Natural killer cell (primary cell): ENCODE measurements at regions not wholly inside any gene's neighbourhood (a gene's known extent, or its start where the extent isn't known, plus 50 kb on each side); places are given as distances from the start of the nearest gene placed in this dataset.

Experiments
- ATAC-seq, 3 donors: fragments of 150-1000 bp in 2 of 3; fragments of 200-7000 bp in 1 of 3; cut with Tn5 transposase; 1 replicate in 1 of 3; 2 replicates in 2 of 3; pipeline ENCODE4 v1.10.0; 2021; ENCODE audit warnings: mild to moderate bottlenecking in 2 of 3, moderate library complexity in 2 of 3
- DNase-seq, 2 donors: peaks; one replicate each; pipeline versions ENCODE4 v3.0.0 to v3.0.0-alpha.2; 2013 to 2021; ENCODE audit warnings: mixed read lengths in 1 of 2
- H3K27ac ChIP-seq: one replicate; pipeline ENCODE4 v1.5.1; 2013; ENCODE audit warnings: mild to moderate bottlenecking, low read length
- H3K27me3 ChIP-seq: one replicate; pipeline ENCODE4 v1.6.1; 2013; ENCODE audit warnings: low read length; ENCODE audit not compliant: control insufficient read depth, insufficient read depth
- H3K36me3 ChIP-seq: one replicate; pipeline ENCODE4 v1.6.1; 2013; ENCODE audit warnings: low read length; ENCODE audit not compliant: control insufficient read depth, insufficient read depth
- H3K4me1 ChIP-seq: one replicate; pipeline ENCODE4 v1.6.1; 2013; ENCODE audit warnings: low read length; ENCODE audit not compliant: control insufficient read depth, insufficient read depth
- H3K4me3 ChIP-seq: one replicate; pipeline ENCODE4 v1.5.1; 2013; ENCODE audit warnings: low read length
- H3K9me3 ChIP-seq: one replicate; pipeline ENCODE4 v1.6.1; 2013; ENCODE audit warnings: low read length; ENCODE audit not compliant: control insufficient read depth, insufficient read depth
- H3K27ac Mint-ChIP-seq, 2 donors: one replicate each; pipeline ENCODE4 v1.8.0; 2022; ENCODE audit warnings: mild to moderate bottlenecking in 2 of 2, mixed read lengths in 2 of 2, moderate library complexity in 1 of 2
- H3K27me3 Mint-ChIP-seq, 2 donors: one replicate each; pipeline ENCODE4 v1.8.0; 2022; ENCODE audit warnings: low read depth in 2 of 2, mixed read lengths in 2 of 2
- H3K36me3 Mint-ChIP-seq: one replicate; pipeline ENCODE4 v1.8.0; 2022; ENCODE audit warnings: mixed read lengths
- H3K4me1 Mint-ChIP-seq, 2 donors: one replicate each; pipeline ENCODE4 v1.8.0; 2022; ENCODE audit warnings: mixed read lengths in 2 of 2
- H3K4me3 Mint-ChIP-seq: one replicate; pipeline ENCODE4 v1.8.0; 2022; ENCODE audit warnings: mild to moderate bottlenecking, moderate library complexity, mixed read lengths
- H3K9me3 Mint-ChIP-seq, 2 donors: one replicate each; pipeline ENCODE4 v1.8.0; 2022; ENCODE audit warnings: mixed read lengths in 2 of 2
- WGBS: methylation state at CpG from one replicate; pipeline ENCODE4 v1.1.7; 2013; ENCODE audit warnings: missing lambda C conversion rate; ENCODE audit not compliant: insufficient coverage; 5-methylcytosine and 5-hydroxymethylcytosine counted together
- intact Hi-C: fragments of 100-400 bp; cut with micrococcal nuclease; formaldehyde crosslinking; loops from one replicate; pipeline ENCODE4 v1.14.2; 2022
- TF ChIP-seq, protein P1 (sequence below): fragments of 200-600 bp; IDR thresholded peaks from one replicate; pipeline ENCODE4 v1.8.0; 2022; ENCODE audit warnings: antibody characterized with exemption

DNA sequence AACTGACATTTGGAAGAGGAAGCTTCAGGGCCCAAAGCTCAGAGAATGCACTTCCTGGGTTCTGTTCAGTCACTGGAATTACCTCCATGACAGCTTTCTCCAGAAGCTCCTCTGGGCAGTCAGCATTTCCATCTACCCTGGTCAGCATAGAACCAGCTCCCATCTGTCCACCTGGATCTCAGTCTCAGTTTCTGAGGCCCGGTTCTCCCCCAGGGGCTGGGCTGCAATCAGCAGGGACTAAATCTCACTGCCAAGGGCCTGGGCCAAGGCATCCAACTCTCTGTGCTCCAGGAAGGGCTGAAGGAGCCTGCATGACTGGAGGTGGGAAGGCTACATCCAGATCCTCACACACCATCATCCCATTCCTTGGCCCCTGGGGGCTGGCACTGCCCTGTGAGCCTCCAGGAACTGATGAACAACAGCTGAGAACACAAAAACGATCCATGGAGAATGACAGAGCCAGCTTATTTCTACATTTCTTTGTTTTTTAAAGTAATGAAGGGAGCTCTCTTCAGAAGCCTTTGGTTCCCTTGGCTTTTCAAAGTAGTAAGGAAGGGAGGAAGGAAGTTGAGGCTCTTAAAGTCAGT lies 66.3 kb upstream of the MRTFB start:
- peaks cover 7% of the 10 kb centered on the region for H3K4me1 ChIP-seq
- intact Hi-C loops = no loop called here
- H3K4me1 Mint-ChIP-seq = peaks cover 0 to 5% of the 10 kb centered on the region in 2 donors
- 64% methylated on average over 2 of the region's 2 CpGs for WGBS
- H3K36me3 Mint-ChIP-seq = no peaks in the 10 kb centered on the region
- peaks cover 21 to 44% of the 10 kb centered on the region in 2 donors for H3K27me3 Mint-ChIP-seq
- no peaks in the 10 kb centered on the region for H3K36me3 ChIP-seq
- H3K27ac Mint-ChIP-seq = no peak overlapping the region
- no peak for ATAC-seq
- H3K27ac ChIP-seq = no peak overlapping the region
- TF ChIP-seq, protein P1, sequence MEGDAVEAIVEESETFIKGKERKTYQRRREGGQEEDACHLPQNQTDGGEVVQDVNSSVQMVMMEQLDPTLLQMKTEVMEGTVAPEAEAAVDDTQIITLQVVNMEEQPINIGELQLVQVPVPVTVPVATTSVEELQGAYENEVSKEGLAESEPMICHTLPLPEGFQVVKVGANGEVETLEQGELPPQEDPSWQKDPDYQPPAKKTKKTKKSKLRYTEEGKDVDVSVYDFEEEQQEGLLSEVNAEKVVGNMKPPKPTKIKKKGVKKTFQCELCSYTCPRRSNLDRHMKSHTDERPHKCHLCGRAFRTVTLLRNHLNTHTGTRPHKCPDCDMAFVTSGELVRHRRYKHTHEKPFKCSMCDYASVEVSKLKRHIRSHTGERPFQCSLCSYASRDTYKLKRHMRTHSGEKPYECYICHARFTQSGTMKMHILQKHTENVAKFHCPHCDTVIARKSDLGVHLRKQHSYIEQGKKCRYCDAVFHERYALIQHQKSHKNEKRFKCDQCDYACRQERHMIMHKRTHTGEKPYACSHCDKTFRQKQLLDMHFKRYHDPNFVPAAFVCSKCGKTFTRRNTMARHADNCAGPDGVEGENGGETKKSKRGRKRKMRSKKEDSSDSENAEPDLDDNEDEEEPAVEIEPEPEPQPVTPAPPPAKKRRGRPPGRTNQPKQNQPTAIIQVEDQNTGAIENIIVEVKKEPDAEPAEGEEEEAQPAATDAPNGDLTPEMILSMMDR = no peak
- H3K4me3 ChIP-seq = no peak overlapping the region
- no peak overlapping the region for H3K4me3 Mint-ChIP-seq
- H3K9me3 ChIP-seq = no peaks in the 10 kb centered on the region
- no peaks in the 10 kb centered on the region for H3K9me3 Mint-ChIP-seq
- DNase-seq = no peak
- no peaks in the 10 kb centered on the region for H3K27me3 ChIP-seq

DNA sequence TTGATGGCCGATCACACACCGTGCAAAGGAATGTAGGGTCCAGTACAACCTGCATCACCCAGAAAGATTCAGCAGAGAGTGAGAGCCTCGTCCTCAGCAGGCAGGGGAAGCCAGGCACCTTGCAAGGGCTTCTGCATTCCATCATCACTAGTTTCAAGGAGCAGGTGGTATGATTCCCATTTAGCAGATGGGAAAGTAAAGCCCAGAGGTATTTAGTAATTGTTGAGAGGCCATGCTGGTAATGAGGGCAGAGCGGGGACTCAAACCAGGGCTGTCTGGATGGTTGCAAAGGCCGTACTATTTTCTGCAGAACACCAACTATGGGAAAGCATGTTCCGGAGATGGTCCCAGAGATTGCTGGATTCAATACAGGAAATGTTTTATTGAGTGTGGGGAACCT lies 65.8 kb upstream of the MRTFB start:
- TF ChIP-seq, protein P1 = no peak
- H3K4me1 Mint-ChIP-seq = peaks cover 0 to 5% of the 10 kb centered on the region in 2 donors
- H3K27me3 Mint-ChIP-seq = peaks cover 22 to 44% of the 10 kb centered on the region in 2 donors
- Histone ChIP-seq H3K27ac (no peak overlapping the region), H3K4me1 (peaks cover 7% of the 10 kb centered on the region), H3K4me3 (no peak overlapping the region), H3K27me3 (no peaks in the 10 kb centered on the region), H3K9me3 (no peaks in the 10 kb centered on the region), H3K36me3 (no peaks in the 10 kb centered on the region)
- intact Hi-C loops = no loop called here
- WGBS = 76% methylated on average over 6 of the region's 6 CpGs
- H3K4me3 Mint-ChIP-seq = no peak overlapping the region
- no peaks in the 10 kb centered on the region for H3K36me3 Mint-ChIP-seq
- no peak for ATAC-seq
- H3K27ac Mint-ChIP-seq = no peak overlapping the region
- no peak for DNase-seq
- no peaks in the 10 kb centered on the region for H3K9me3 Mint-ChIP-seq

DNA sequence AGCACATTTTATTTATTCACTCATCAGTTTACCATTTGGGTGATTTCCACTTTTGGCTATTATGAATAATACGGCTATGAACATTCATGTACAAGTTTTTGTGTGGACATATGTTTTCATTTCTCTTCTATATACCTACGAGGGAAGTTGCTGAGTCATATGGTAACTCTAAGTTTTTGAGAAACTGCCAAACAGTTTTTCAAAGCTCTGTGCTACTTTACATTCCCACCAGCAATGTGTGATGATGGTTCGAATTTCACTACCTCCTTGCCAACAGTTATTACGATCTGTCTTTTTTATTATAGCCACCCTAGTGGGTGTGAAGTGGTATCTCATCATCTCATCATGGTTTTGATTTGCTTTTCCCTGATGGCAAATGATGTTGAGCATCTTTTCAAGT lies 63.7 kb upstream of the MRTFB start:
- DNase-seq = no peak
- ATAC-seq = no peak
- H3K4me1 Mint-ChIP-seq = peaks cover 0 to 5% of the 10 kb centered on the region in 2 donors
- intact Hi-C loops = no loop called here
- Histone ChIP-seq H3K27ac (no peak overlapping the region), H3K27me3 (no peaks in the 10 kb centered on the region), H3K9me3 (no peaks in the 10 kb centered on the region), H3K4me3 (no peak overlapping the region), H3K36me3 (no peaks in the 10 kb centered on the region), H3K4me1 (peaks cover 7% of the 10 kb centered on the region)
- TF ChIP-seq, protein P1 = no peak
- no peaks in the 10 kb centered on the region for H3K9me3 Mint-ChIP-seq
- H3K27me3 Mint-ChIP-seq = peaks cover 25% of the 10 kb centered on the region in 2 donors
- no peaks in the 10 kb centered on the region for H3K36me3 Mint-ChIP-seq
- no peak overlapping the region for H3K27ac Mint-ChIP-seq
- H3K4me3 Mint-ChIP-seq = no peak overlapping the region
- no CpG with 5 or more reads among the region's 4 CpGs for WGBS

DNA sequence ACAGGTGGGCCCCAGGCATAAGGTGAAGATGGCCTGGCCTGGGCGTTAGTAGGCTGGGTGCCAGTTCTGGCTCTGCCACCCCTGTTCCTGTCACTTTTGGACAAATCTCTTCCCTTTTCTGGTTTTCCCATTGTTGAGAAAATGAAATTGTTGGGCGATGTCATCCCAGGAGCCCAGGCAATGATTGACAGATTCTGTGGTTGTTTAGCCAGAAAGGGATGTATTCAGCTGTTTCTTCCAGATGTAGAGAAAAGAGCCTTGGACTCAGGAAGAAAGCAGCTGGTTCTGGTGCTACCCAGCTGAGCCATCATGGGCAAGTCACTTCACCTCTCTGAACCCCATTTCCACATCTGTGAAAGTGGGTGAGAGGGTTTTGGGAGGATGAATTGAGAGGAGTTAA lies 60.1 kb upstream of the MRTFB start:
- Mint-ChIP-seq H3K27ac (no peak overlapping the region), H3K4me3 (no peak overlapping the region), H3K9me3 (no peaks in the 10 kb centered on the region), H3K27me3 (peaks cover 17 to 28% of the 10 kb centered on the region in 2 donors), H3K4me1 (no peaks in the 10 kb centered on the region), H3K36me3 (no peaks in the 10 kb centered on the region)
- Histone ChIP-seq H3K27me3 (no peaks in the 10 kb centered on the region), H3K4me3 (no peak overlapping the region), H3K27ac (no peak overlapping the region), H3K9me3 (no peaks in the 10 kb centered on the region), H3K4me1 (no peaks in the 10 kb centered on the region), H3K36me3 (no peaks in the 10 kb centered on the region)
- intact Hi-C loops = no loop called here
- WGBS = 94% methylated on average over 2 of the region's 2 CpGs
- TF ChIP-seq, protein P1 = no peak
- DNase-seq (no peak), ATAC-seq (no peak)
